NB4 (cell line): ENCODE measurements at regions not wholly inside any gene's neighbourhood (a gene's known extent, or its start where the extent isn't known, plus 50 kb on each side); places are given as distances from the start of the nearest gene placed in this dataset.

Experiments used
- DNase-seq: peaks from one replicate; pipeline ENCODE4 v3.0.0; 2010; ENCODE audit warnings: low read depth
- H3K4me3 ChIP-seq: one replicate; pipeline ENCODE4 v1.5.1; 2011; ENCODE audit warnings: mild to moderate bottlenecking, low read depth, low read length, moderate library complexity
- CTCF ChIP-seq: IDR thresholded peaks from one replicate; pipeline ENCODE4 v1.5.1; 2012; ENCODE audit warnings: low read depth, low read length
- MAX ChIP-seq: IDR thresholded peaks from 2 replicates; pipeline ENCODE4 v1.6.1; 2011; ENCODE audit warnings: low read depth, low read length
- MYC ChIP-seq: IDR thresholded peaks from 2 replicates; pipeline ENCODE4 v1.6.1; 2011; ENCODE audit warnings: low read depth, low read length
- POLR2A ChIP-seq: IDR thresholded peaks from 2 replicates; pipeline ENCODE4 v1.6.1; 2011; ENCODE audit warnings: mild to moderate bottlenecking; ENCODE audit not compliant: insufficient read length; ENCODE audit errors: extremely low read depth

GRCh38 chr3:144296808-144297207 is 325.2 kb downstream of the DIPK2A start:
- DNase-seq = no peak
- TF ChIP-seq CTCF (no peak), MAX (no peak), MYC (no peak), POLR2A (no peak)
- no peak overlapping the region for H3K4me3 ChIP-seq

- no peak overlapping the region for H3K4me3 ChIP-seq
- TF ChIP-seq CTCF = no peak
- no peak for TF ChIP-seq MYC
- no peak for TF ChIP-seq POLR2A
- TF ChIP-seq MAX = no peak
- DNase-seq = no peak
Measured at GRCh38 chr3:144301863-144302262, 330.2 kb downstream of the DIPK2A start.

- DNase-seq = no peak
- no peak overlapping the region for H3K4me3 ChIP-seq
Measured at GRCh38 chr3:144307951-144308350, 336.3 kb downstream of the DIPK2A start.

GRCh38 chr3:144308396-144308795 is 336.8 kb downstream of the DIPK2A start:
- no peak overlapping the region for H3K4me3 ChIP-seq
- no peak for DNase-seq
- TF ChIP-seq POLR2A (no peak), MYC (no peak), CTCF (no peak), MAX (no peak)

More at GRCh38 chr3:144307951-144308350, 336.3 kb downstream of the DIPK2A start:
- TF ChIP-seq MYC (no peak), CTCF (no peak), POLR2A (no peak), MAX (no peak)

- H3K4me3 ChIP-seq = no peak overlapping the region
- no peak for DNase-seq
- TF ChIP-seq MAX (no peak), POLR2A (no peak), MYC (no peak), CTCF (no peak)
Measured at GRCh38 chr3:144312702-144313101, 341.1 kb downstream of the DIPK2A start.

- no peak for DNase-seq
- TF ChIP-seq MAX (no peak), CTCF (no peak), POLR2A (no peak)
- H3K4me3 ChIP-seq = no peak overlapping the region
Measured at GRCh38 chr3:144314946-144315345, 343.3 kb downstream of the DIPK2A start.
